ENCODE measurements at regions not wholly inside any gene's neighbourhood (a gene's known extent, or its start where the extent isn't known, plus 50 kb on each side); places are given as distances from the start of the nearest gene placed in this dataset.

DNA sequence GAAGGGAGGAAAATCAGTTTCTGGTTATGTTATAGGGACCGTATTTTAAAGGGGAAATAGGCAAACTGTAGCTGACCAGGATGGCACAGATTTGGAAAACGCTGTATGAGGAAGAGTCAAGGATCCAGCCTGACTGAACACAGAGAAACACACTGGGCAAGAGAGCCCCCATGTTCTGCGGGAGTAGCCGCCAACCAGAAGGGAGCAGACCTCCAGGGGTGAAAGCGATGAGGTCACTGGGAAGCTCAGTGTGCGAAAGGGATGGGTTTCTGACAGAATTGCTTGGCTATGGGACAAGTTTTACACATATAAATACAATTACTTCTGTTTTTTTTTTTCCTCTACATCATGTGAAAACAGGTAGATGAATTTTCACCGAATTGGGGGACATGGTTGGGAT lies 291.6 kb upstream of the PODXL start:
- no peak for ATAC-seq (ENCODE audit: poor library complexity)
- CTCF ChIA-PET, result no interaction called here
- peaks cover 31% of the 10 kb centered on the region for H3K27me3 Mint-ChIP-seq
- Histone ChIP-seq H3K9me3 (ENCODE audit: control insufficient read depth in 1 of 2, insufficient read depth in 1 of 2, low read length in 2 of 2) (no peaks in the 10 kb centered on the region), H3K4me3 (ENCODE audit: low read length) (no peak overlapping the region), H3K27me3 (ENCODE audit: control insufficient read depth in 1 of 2, insufficient read depth in 2 of 2, low read length in 2 of 2) (no peaks in the 10 kb centered on the region), H3K36me3 (ENCODE audit: insufficient read depth, low read length) (no peaks in the 10 kb centered on the region), H3K4me1 (ENCODE audit: insufficient read depth, low read length) (no peaks in the 10 kb centered on the region), H3K27ac (ENCODE audit: low read depth in 1 of 2, low read length in 2 of 2) (no peak overlapping the region)
- H3K27ac Mint-ChIP-seq, result no peak overlapping the region
- intact Hi-C loops (cut with DNase I, micrococcal nuclease), result no loop called here
- TF ChIP-seq, protein P1, sequence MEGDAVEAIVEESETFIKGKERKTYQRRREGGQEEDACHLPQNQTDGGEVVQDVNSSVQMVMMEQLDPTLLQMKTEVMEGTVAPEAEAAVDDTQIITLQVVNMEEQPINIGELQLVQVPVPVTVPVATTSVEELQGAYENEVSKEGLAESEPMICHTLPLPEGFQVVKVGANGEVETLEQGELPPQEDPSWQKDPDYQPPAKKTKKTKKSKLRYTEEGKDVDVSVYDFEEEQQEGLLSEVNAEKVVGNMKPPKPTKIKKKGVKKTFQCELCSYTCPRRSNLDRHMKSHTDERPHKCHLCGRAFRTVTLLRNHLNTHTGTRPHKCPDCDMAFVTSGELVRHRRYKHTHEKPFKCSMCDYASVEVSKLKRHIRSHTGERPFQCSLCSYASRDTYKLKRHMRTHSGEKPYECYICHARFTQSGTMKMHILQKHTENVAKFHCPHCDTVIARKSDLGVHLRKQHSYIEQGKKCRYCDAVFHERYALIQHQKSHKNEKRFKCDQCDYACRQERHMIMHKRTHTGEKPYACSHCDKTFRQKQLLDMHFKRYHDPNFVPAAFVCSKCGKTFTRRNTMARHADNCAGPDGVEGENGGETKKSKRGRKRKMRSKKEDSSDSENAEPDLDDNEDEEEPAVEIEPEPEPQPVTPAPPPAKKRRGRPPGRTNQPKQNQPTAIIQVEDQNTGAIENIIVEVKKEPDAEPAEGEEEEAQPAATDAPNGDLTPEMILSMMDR (IDR thresholded peaks at IDR 0.05), result no peak
- no peaks in the 10 kb centered on the region for H3K36me3 Mint-ChIP-seq (ENCODE audit: low read depth)
- H3K4me3 Mint-ChIP-seq, result no peak overlapping the region
- H3K9me3 Mint-ChIP-seq, result no peaks in the 10 kb centered on the region
- DNase-seq, result no peak
- no peaks in the 10 kb centered on the region for H3K4me1 Mint-ChIP-seq (ENCODE audit: low read depth)
- POLR2A ChIA-PET, result no interaction called here

GRCh38 chr7:131845573-131846314 lies 289.3 kb upstream of the PODXL start:
- intact Hi-C loops (cut with DNase I, micrococcal nuclease), result no loop called here
- Mint-ChIP-seq H3K27me3 (peaks cover 28% of the 10 kb centered on the region), H3K27ac (no peak overlapping the region), H3K4me3 (no peak overlapping the region), H3K4me1 (ENCODE audit: low read depth) (no peaks in the 10 kb centered on the region), H3K36me3 (ENCODE audit: low read depth) (no peaks in the 10 kb centered on the region), H3K9me3 (no peaks in the 10 kb centered on the region)
- H3K9me3 ChIP-seq (ENCODE audit: control insufficient read depth in 1 of 2, insufficient read depth in 1 of 2, low read length in 2 of 2), result no peaks in the 10 kb centered on the region
- DNase-seq (no peak), ATAC-seq (ENCODE audit: poor library complexity) (no peak)
- ChIA-PET POLR2A (no interaction called here), CTCF (interaction anchor here (0.6 kb wide), 1 partner anchor 1909 kb away, joined by 3 read pairs; no protein-coding TSS in a partner anchor)
- H3K4me3 ChIP-seq (ENCODE audit: low read length), result no peak overlapping the region
- TF ChIP-seq, protein P1 (IDR thresholded peaks at IDR 0.05), result no peak
- H3K4me1 ChIP-seq (ENCODE audit: insufficient read depth, low read length), result no peaks in the 10 kb centered on the region
- H3K27me3 ChIP-seq (ENCODE audit: control insufficient read depth in 1 of 2, insufficient read depth in 2 of 2, low read length in 2 of 2), result no peaks in the 10 kb centered on the region
- no peak overlapping the region for H3K27ac ChIP-seq (ENCODE audit: low read depth in 1 of 2, low read length in 2 of 2)
- no peaks in the 10 kb centered on the region for H3K36me3 ChIP-seq (ENCODE audit: insufficient read depth, low read length)

- intact Hi-C loops (cut with DNase I, micrococcal nuclease), result no loop called here
- no peaks in the 10 kb centered on the region for H3K9me3 Mint-ChIP-seq
- CTCF ChIA-PET, result interaction anchor here (0.7 kb wide), 1 partner anchor 96 kb away, joined by 3 read pairs; no protein-coding TSS in a partner anchor
Observed at GRCh38 chr7:131844369-131844768, 287.9 kb upstream of the PODXL start.

More at GRCh38 chr7:131844369-131844768, 287.9 kb upstream of the PODXL start:
- TF ChIP-seq, protein P1 (IDR thresholded peaks at IDR 0.05), result no peak
- Mint-ChIP-seq H3K36me3 (ENCODE audit: low read depth) (no peaks in the 10 kb centered on the region), H3K27ac (no peak overlapping the region), H3K4me3 (no peak overlapping the region), H3K4me1 (ENCODE audit: low read depth) (no peaks in the 10 kb centered on the region), H3K27me3 (peaks cover 25% of the 10 kb centered on the region)
- Histone ChIP-seq H3K36me3 (ENCODE audit: insufficient read depth, low read length) (no peaks in the 10 kb centered on the region), H3K9me3 (ENCODE audit: control insufficient read depth in 1 of 2, insufficient read depth in 1 of 2, low read length in 2 of 2) (no peaks in the 10 kb centered on the region), H3K27me3 (ENCODE audit: control insufficient read depth in 1 of 2, insufficient read depth in 2 of 2, low read length in 2 of 2) (no peaks in the 10 kb centered on the region), H3K4me1 (ENCODE audit: insufficient read depth, low read length) (no peaks in the 10 kb centered on the region), H3K4me3 (ENCODE audit: low read length) (no peak overlapping the region), H3K27ac (ENCODE audit: low read depth in 1 of 2, low read length in 2 of 2) (no peak overlapping the region)
- ATAC-seq (ENCODE audit: poor library complexity) (no peak), DNase-seq (no peak)
- POLR2A ChIA-PET, result no interaction called here
